ENCODE measurements at regions not wholly inside any gene's neighbourhood (a gene's known extent, or its start where the extent isn't known, plus 50 kb on each side); places are given as distances from the start of the nearest gene placed in this dataset.
A peak's percentile ranks its signal among the peaks of the same experiment; 100 is the strongest.

GRCh38 chr3:174524203-174524602, 334.9 kb upstream of the NAALADL2 start:
- H3K9me1 ChIP-seq (ENCODE audit: control insufficient read depth, extremely low read depth, insufficient read depth, low read length): no peaks in the 10 kb centered on the region
- dilution Hi-C loops (cut with MboI; ENCODE audit: extremely low pct_ligation_motif_present, low sequenced_read_pairs): no loop called here
- H3K36me3 ChIP-seq (ENCODE audit: control insufficient read depth in 2 of 2, extremely low read depth in 1 of 2, insufficient read depth in 2 of 2, low read length in 2 of 2): no peaks in the 10 kb centered on the region

GRCh38 chr3:174529298-174529697, 329.8 kb upstream of the NAALADL2 start:
- no peak for FAIRE-seq
- dilution Hi-C loops (cut with MboI; ENCODE audit: extremely low pct_ligation_motif_present, low sequenced_read_pairs): no loop called here

More at GRCh38 chr3:174524203-174524602, 334.9 kb upstream of the NAALADL2 start:
- Histone ChIP-seq H3K4me3 (ENCODE audit: control insufficient read depth in 2 of 3, extremely low read depth in 1 of 3, insufficient read depth in 2 of 3, low read depth in 1 of 3, low read length in 3 of 3) (no peak overlapping the region), H3K9ac (ENCODE audit: control insufficient read depth, extremely low read depth, insufficient read depth, low read length) (no peak overlapping the region), H3K27me3 (ENCODE audit: control insufficient read depth, extremely low read depth, insufficient read depth, low read length) (no peaks in the 10 kb centered on the region), H2AFZ (ENCODE audit: control insufficient read depth, low read length) (peak overlapping the region; percentile 43), H3K27ac (ENCODE audit: control insufficient read depth, insufficient read depth, low read length) (no peak overlapping the region), H3K4me2 (ENCODE audit: control insufficient read depth, extremely low read depth, insufficient read depth, low read depth, low read length) (peak overlapping the region; percentile 48), H3K79me2 (ENCODE audit: control insufficient read depth, insufficient read depth, low read length) (no peaks in the 10 kb centered on the region), H3K4me1 (ENCODE audit: control insufficient read depth, extremely low read depth, insufficient read depth, low read length) (peaks cover 6% of the 10 kb centered on the region), H4K20me1 (ENCODE audit: control insufficient read depth, extremely low read depth, insufficient read depth, low read length) (no peaks in the 10 kb centered on the region), H3K9me3 (ENCODE audit: control insufficient read depth, low read depth, low read length) (no peaks in the 10 kb centered on the region)
- TF ChIP-seq EZH2 (IDR thresholded peaks at IDR 0.05; ENCODE audit: low read length): no peak
- TF ChIP-seq, protein P1, sequence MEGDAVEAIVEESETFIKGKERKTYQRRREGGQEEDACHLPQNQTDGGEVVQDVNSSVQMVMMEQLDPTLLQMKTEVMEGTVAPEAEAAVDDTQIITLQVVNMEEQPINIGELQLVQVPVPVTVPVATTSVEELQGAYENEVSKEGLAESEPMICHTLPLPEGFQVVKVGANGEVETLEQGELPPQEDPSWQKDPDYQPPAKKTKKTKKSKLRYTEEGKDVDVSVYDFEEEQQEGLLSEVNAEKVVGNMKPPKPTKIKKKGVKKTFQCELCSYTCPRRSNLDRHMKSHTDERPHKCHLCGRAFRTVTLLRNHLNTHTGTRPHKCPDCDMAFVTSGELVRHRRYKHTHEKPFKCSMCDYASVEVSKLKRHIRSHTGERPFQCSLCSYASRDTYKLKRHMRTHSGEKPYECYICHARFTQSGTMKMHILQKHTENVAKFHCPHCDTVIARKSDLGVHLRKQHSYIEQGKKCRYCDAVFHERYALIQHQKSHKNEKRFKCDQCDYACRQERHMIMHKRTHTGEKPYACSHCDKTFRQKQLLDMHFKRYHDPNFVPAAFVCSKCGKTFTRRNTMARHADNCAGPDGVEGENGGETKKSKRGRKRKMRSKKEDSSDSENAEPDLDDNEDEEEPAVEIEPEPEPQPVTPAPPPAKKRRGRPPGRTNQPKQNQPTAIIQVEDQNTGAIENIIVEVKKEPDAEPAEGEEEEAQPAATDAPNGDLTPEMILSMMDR (optimal IDR thresholded peaks at IDR 0.05 in 1 of 3, IDR thresholded peaks at IDR 0.05 in 1 of 3, conservative IDR thresholded peaks at IDR 0.05 in 1 of 3; ENCODE audit: extremely low read depth in 1 of 3, insufficient read depth in 2 of 3, low read length in 3 of 3): no peak
- FAIRE-seq (peak; percentile 32), DNase-seq (ENCODE audit: low read depth, low spot score) (no peak)

More at GRCh38 chr3:174529298-174529697, 329.8 kb upstream of the NAALADL2 start:
- Histone ChIP-seq H3K36me3 (ENCODE audit: control insufficient read depth in 2 of 2, extremely low read depth in 1 of 2, insufficient read depth in 2 of 2, low read length in 2 of 2) (no peaks in the 10 kb centered on the region), H3K27me3 (ENCODE audit: control insufficient read depth, extremely low read depth, insufficient read depth, low read length) (no peaks in the 10 kb centered on the region), H4K20me1 (ENCODE audit: control insufficient read depth, extremely low read depth, insufficient read depth, low read length) (no peaks in the 10 kb centered on the region), H3K4me3 (ENCODE audit: control insufficient read depth in 2 of 3, extremely low read depth in 1 of 3, insufficient read depth in 2 of 3, low read depth in 1 of 3, low read length in 3 of 3) (no peak overlapping the region), H3K27ac (ENCODE audit: control insufficient read depth, insufficient read depth, low read length) (no peak overlapping the region), H3K9me3 (ENCODE audit: control insufficient read depth, low read depth, low read length) (no peaks in the 10 kb centered on the region), H2AFZ (ENCODE audit: control insufficient read depth, low read length) (no peak overlapping the region), H3K9ac (ENCODE audit: control insufficient read depth, extremely low read depth, insufficient read depth, low read length) (no peak overlapping the region), H3K9me1 (ENCODE audit: control insufficient read depth, extremely low read depth, insufficient read depth, low read length) (no peaks in the 10 kb centered on the region), H3K79me2 (ENCODE audit: control insufficient read depth, insufficient read depth, low read length) (no peaks in the 10 kb centered on the region), H3K4me1 (ENCODE audit: control insufficient read depth, extremely low read depth, insufficient read depth, low read length) (peaks cover 15% of the 10 kb centered on the region), H3K4me2 (ENCODE audit: control insufficient read depth, extremely low read depth, insufficient read depth, low read depth, low read length) (no peak overlapping the region)
- no peak for TF ChIP-seq EZH2 (IDR thresholded peaks at IDR 0.05; ENCODE audit: low read length)
- TF ChIP-seq, protein P1 (optimal IDR thresholded peaks at IDR 0.05 in 1 of 3, IDR thresholded peaks at IDR 0.05 in 1 of 3, conservative IDR thresholded peaks at IDR 0.05 in 1 of 3; ENCODE audit: extremely low read depth in 1 of 3, insufficient read depth in 2 of 3, low read length in 3 of 3): no peak
- DNase-seq (ENCODE audit: low read depth, low spot score): no peak

All from keratinocyte (primary cell).